Endothelial cell (in vitro differentiated cells): ENCODE measurements at regions not wholly inside any gene's neighbourhood (a gene's known extent, or its start where the extent isn't known, plus 50 kb on each side); places are given as distances from the start of the nearest gene placed in this dataset.

Experiments
- DNase-seq: peaks from one replicate; pipeline ENCODE4 v3.0.0; 2021; ENCODE audit warnings: low spot score
- H3K27ac Mint-ChIP-seq: one replicate; pipeline ENCODE4 v1.8.0; 2021; ENCODE audit warnings: mixed read lengths, inconsistent platforms; ENCODE audit not compliant: unreplicated experiment
- H3K27me3 Mint-ChIP-seq: one replicate; pipeline ENCODE4 v1.8.0; 2021; ENCODE audit warnings: mild to moderate bottlenecking, moderate library complexity, mixed read lengths, inconsistent platforms; ENCODE audit not compliant: unreplicated experiment
- H3K36me3 Mint-ChIP-seq: one replicate; pipeline ENCODE4 v1.8.0; 2021; ENCODE audit warnings: mild to moderate bottlenecking, low read depth, mixed read lengths, inconsistent platforms; ENCODE audit not compliant: unreplicated experiment
- H3K4me1 Mint-ChIP-seq: one replicate; pipeline ENCODE4 v1.8.0; 2021; ENCODE audit warnings: mild to moderate bottlenecking, mixed read lengths, inconsistent platforms; ENCODE audit not compliant: unreplicated experiment
- H3K4me3 Mint-ChIP-seq: one replicate; pipeline ENCODE4 v1.8.0; 2021; ENCODE audit warnings: mild to moderate bottlenecking, mixed read lengths, inconsistent platforms; ENCODE audit not compliant: unreplicated experiment
- H3K9me3 Mint-ChIP-seq: one replicate; pipeline ENCODE4 v1.8.0; 2021; ENCODE audit warnings: mixed read lengths, inconsistent platforms; ENCODE audit not compliant: unreplicated experiment
- CTCF ChIP-seq: fragments of 200-600 bp; sonication (generic); IDR thresholded peaks from one replicate; pipeline ENCODE4 v1.5.0; 2021; ENCODE audit warnings: antibody characterized with exemption; ENCODE audit not compliant: unreplicated experiment

GRCh38 chr12:107437954-107438353 lies 247.6 kb upstream of the PWP1 start:
- Mint-ChIP-seq H3K4me1 (no peaks in the 10 kb centered on the region), H3K4me3 (no peak overlapping the region), H3K27ac (no peak overlapping the region), H3K27me3 (no peaks in the 10 kb centered on the region), H3K36me3 (no peaks in the 10 kb centered on the region), H3K9me3 (no peaks in the 10 kb centered on the region)
- DNase-seq, result no peak
- no peak for TF ChIP-seq CTCF

- Mint-ChIP-seq H3K27ac (no peak overlapping the region), H3K4me1 (no peaks in the 10 kb centered on the region), H3K4me3 (no peak overlapping the region), H3K9me3 (no peaks in the 10 kb centered on the region), H3K36me3 (no peaks in the 10 kb centered on the region), H3K27me3 (no peaks in the 10 kb centered on the region)
- no peak for TF ChIP-seq CTCF
- no peak for DNase-seq
These were observed 246.4 kb upstream of the PWP1 start for GRCh38 chr12:107439026-107439738.

GRCh38 chr12:107440606-107441005 lies 245.0 kb upstream of the PWP1 start:
- no peaks in the 10 kb centered on the region for H3K4me1 Mint-ChIP-seq
- no peak overlapping the region for H3K27ac Mint-ChIP-seq
- DNase-seq, result no peak
- TF ChIP-seq CTCF, result no peak
- H3K27me3 Mint-ChIP-seq, result no peaks in the 10 kb centered on the region
- H3K9me3 Mint-ChIP-seq, result no peaks in the 10 kb centered on the region
- no peaks in the 10 kb centered on the region for H3K36me3 Mint-ChIP-seq
- no peak overlapping the region for H3K4me3 Mint-ChIP-seq

GRCh38 chr12:107441665-107442300 lies 243.8 kb upstream of the PWP1 start:
- no peak overlapping the region for H3K27ac Mint-ChIP-seq
- no peaks in the 10 kb centered on the region for H3K9me3 Mint-ChIP-seq
- no peaks in the 10 kb centered on the region for H3K4me1 Mint-ChIP-seq
- no peak for TF ChIP-seq CTCF
- H3K4me3 Mint-ChIP-seq, result no peak overlapping the region
- H3K27me3 Mint-ChIP-seq, result no peaks in the 10 kb centered on the region
- no peak for DNase-seq
- no peaks in the 10 kb centered on the region for H3K36me3 Mint-ChIP-seq

- Mint-ChIP-seq H3K4me1 (no peaks in the 10 kb centered on the region), H3K4me3 (no peak overlapping the region), H3K9me3 (no peaks in the 10 kb centered on the region), H3K36me3 (no peaks in the 10 kb centered on the region), H3K27ac (no peak overlapping the region), H3K27me3 (no peaks in the 10 kb centered on the region)
- no peak for TF ChIP-seq CTCF
- no peak for DNase-seq
These were observed 243.1 kb upstream of the PWP1 start for GRCh38 chr12:107442326-107442987.
